ENCODE measurements at regions not wholly inside any gene's neighbourhood (a gene's known extent, or its start where the extent isn't known, plus 50 kb on each side); places are given as distances from the start of the nearest gene placed in this dataset.

DNA sequence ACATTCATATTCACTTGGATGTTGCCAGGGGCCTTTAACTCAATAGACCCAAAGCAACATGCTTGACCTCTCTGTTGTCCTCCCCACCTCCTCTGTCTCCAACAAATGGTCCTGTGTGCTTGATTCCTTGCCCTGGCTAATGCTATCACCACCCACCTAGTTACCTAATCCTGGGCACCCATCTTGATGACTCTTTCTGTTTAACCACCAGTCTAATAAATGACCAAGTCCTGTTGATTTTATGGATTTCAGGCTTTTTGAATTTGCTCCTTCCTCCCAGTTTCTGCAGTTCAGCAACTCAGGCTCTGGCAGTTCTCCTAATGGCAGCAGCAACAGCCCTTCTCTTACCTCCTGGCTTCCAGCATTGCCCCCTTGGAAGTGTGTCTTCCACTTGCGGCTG lies 246.3 kb upstream of the KLF4 start:
- H3K36me3 ChIP-seq (ENCODE audit: control insufficient read depth in 4 of 4, insufficient read depth in 3 of 4, low read depth in 1 of 4, low read length in 3 of 4) = no peaks in the 10 kb centered on the region
- H3K4me1 ChIP-seq (ENCODE audit: control insufficient read depth in 4 of 4, insufficient read depth in 4 of 4, low read length in 3 of 4) = peaks cover 5 to 17% (median 9%) of the 10 kb centered on the region in 4 donors
- H3K9me3 ChIP-seq (ENCODE audit: control insufficient read depth in 4 of 4, low read length in 3 of 4) = no peaks in the 10 kb centered on the region
- TF ChIP-seq ATF3 (IDR thresholded peaks at IDR 0.05) (no peak), FOXA2 (IDR thresholded peaks at IDR 0.05) (peak; percentile 20), FOXA1 (IDR thresholded peaks at IDR 0.05) (no peak), EGR1 (IDR thresholded peaks at IDR 0.05; ENCODE audit: low read depth in 2 of 2) (peak in 1 of 2 donors; percentile 66), RXRA (IDR thresholded peaks at IDR 0.05) (peak in 1 of 2 donors; percentile 41), TAF1 (conservative IDR thresholded peaks at IDR 0.05) (no peak), YY1 (IDR thresholded peaks at IDR 0.05) (peak; percentile 69), MAX (IDR thresholded peaks at IDR 0.05) (no peak), HNF4G (IDR thresholded peaks at IDR 0.05) (no peak), JUND (IDR thresholded peaks at IDR 0.05) (peak in 1 of 2 donors; percentile 14), HNF4A (conservative IDR thresholded peaks at IDR 0.05) (peak in 1 of 2 donors; percentile 49), GABPA (IDR thresholded peaks at IDR 0.05 in 1 of 2, conservative IDR thresholded peaks at IDR 0.05 in 1 of 2) (no peak), RAD21 (IDR thresholded peaks at IDR 0.05) (peak in 1 of 2 donors; percentile 24), NR2F2 (IDR thresholded peaks at IDR 0.05) (no peak), SP1 (IDR thresholded peaks at IDR 0.05) (no peak)
- TF ChIP-seq, protein P1, sequence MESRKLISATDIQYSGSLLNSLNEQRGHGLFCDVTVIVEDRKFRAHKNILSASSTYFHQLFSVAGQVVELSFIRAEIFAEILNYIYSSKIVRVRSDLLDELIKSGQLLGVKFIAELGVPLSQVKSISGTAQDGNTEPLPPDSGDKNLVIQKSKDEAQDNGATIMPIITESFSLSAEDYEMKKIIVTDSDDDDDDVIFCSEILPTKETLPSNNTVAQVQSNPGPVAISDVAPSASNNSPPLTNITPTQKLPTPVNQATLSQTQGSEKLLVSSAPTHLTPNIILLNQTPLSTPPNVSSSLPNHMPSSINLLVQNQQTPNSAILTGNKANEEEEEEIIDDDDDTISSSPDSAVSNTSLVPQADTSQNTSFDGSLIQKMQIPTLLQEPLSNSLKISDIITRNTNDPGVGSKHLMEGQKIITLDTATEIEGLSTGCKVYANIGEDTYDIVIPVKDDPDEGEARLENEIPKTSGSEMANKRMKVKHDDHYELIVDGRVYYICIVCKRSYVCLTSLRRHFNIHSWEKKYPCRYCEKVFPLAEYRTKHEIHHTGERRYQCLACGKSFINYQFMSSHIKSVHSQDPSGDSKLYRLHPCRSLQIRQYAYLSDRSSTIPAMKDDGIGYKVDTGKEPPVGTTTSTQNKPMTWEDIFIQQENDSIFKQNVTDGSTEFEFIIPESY (IDR thresholded peaks at IDR 0.05) = no peak
- TF ChIP-seq, protein P2, sequence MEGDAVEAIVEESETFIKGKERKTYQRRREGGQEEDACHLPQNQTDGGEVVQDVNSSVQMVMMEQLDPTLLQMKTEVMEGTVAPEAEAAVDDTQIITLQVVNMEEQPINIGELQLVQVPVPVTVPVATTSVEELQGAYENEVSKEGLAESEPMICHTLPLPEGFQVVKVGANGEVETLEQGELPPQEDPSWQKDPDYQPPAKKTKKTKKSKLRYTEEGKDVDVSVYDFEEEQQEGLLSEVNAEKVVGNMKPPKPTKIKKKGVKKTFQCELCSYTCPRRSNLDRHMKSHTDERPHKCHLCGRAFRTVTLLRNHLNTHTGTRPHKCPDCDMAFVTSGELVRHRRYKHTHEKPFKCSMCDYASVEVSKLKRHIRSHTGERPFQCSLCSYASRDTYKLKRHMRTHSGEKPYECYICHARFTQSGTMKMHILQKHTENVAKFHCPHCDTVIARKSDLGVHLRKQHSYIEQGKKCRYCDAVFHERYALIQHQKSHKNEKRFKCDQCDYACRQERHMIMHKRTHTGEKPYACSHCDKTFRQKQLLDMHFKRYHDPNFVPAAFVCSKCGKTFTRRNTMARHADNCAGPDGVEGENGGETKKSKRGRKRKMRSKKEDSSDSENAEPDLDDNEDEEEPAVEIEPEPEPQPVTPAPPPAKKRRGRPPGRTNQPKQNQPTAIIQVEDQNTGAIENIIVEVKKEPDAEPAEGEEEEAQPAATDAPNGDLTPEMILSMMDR (IDR thresholded peaks at IDR 0.05; ENCODE audit: low read depth, low read length, missing input control) = no peak
- TF ChIP-seq, protein P3, sequence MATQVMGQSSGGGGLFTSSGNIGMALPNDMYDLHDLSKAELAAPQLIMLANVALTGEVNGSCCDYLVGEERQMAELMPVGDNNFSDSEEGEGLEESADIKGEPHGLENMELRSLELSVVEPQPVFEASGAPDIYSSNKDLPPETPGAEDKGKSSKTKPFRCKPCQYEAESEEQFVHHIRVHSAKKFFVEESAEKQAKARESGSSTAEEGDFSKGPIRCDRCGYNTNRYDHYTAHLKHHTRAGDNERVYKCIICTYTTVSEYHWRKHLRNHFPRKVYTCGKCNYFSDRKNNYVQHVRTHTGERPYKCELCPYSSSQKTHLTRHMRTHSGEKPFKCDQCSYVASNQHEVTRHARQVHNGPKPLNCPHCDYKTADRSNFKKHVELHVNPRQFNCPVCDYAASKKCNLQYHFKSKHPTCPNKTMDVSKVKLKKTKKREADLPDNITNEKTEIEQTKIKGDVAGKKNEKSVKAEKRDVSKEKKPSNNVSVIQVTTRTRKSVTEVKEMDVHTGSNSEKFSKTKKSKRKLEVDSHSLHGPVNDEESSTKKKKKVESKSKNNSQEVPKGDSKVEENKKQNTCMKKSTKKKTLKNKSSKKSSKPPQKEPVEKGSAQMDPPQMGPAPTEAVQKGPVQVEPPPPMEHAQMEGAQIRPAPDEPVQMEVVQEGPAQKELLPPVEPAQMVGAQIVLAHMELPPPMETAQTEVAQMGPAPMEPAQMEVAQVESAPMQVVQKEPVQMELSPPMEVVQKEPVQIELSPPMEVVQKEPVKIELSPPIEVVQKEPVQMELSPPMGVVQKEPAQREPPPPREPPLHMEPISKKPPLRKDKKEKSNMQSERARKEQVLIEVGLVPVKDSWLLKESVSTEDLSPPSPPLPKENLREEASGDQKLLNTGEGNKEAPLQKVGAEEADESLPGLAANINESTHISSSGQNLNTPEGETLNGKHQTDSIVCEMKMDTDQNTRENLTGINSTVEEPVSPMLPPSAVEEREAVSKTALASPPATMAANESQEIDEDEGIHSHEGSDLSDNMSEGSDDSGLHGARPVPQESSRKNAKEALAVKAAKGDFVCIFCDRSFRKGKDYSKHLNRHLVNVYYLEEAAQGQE (IDR thresholded peaks at IDR 0.05) = no peak
- H3K27ac ChIP-seq (ENCODE audit: low read depth in 1 of 2, low read length in 2 of 2) = no peak overlapping the region
- H3K27me3 ChIP-seq (ENCODE audit: control insufficient read depth in 4 of 4, insufficient read depth in 4 of 4, low read length in 3 of 4) = no peaks in the 10 kb centered on the region
- H3K9ac ChIP-seq (ENCODE audit: low read depth in 1 of 2, low read length in 2 of 2) = no peak overlapping the region
- WGBS = 90% methylated on average over 1 of the region's 1 CpG
- no peak overlapping the region for H3K4me3 ChIP-seq (ENCODE audit: low read depth in 1 of 3, low read length in 3 of 3)
- DNase-seq (ENCODE audit: low spot score) = no peak
